PFSK-1 (cell line): ENCODE measurements at regions not wholly inside any gene's neighbourhood (a gene's known extent, or its start where the extent isn't known, plus 50 kb on each side); places are given as distances from the start of the nearest gene placed in this dataset.

ENCODE experiments used
- FOXP2 ChIP-seq: optimal IDR thresholded peaks from 2 replicates; pipeline ENCODE3; 2011; ENCODE audit warnings: borderline replicate concordance, control low read depth, inconsistent platforms; ENCODE audit not compliant: insufficient read depth; ENCODE audit errors: extremely low read length, extremely low read depth
- POLR2AphosphoS5 ChIP-seq: IDR thresholded peaks from 2 replicates; pipeline ENCODE4 v1.6.1; 2012; ENCODE audit warnings: low read depth, mild to moderate bottlenecking, control low read depth, low read length, moderate library complexity
- SIN3A ChIP-seq: IDR thresholded peaks from 2 replicates; pipeline ENCODE4 v1.6.1; 2012; ENCODE audit warnings: mild to moderate bottlenecking, low read length, moderate library complexity, borderline replicate concordance; ENCODE audit not compliant: insufficient read depth
- TAF1 ChIP-seq: IDR thresholded peaks from 2 replicates; pipeline ENCODE4 v1.6.1; 2012; ENCODE audit warnings: low read length, control low read depth, borderline replicate concordance; ENCODE audit not compliant: insufficient read depth
- TF ChIP-seq, protein P1 (sequence below), 2 experiments: IDR thresholded peaks; 2 replicates each; pipeline versions ENCODE4 v1.6.1 to v1.8.0; 2011 to 2012; ENCODE audit warnings: low read depth in 2 of 2, low read length in 2 of 2, control low read depth in 1 of 2, inconsistent platforms in 1 of 2, mild to moderate bottlenecking in 1 of 2, moderate library complexity in 1 of 2; ENCODE audit not compliant: insufficient read depth in 1 of 2

- TF ChIP-seq TAF1 (no peak), SIN3A (no peak), POLR2AphosphoS5 (no peak), FOXP2 (no peak)
- TF ChIP-seq, protein P1, sequence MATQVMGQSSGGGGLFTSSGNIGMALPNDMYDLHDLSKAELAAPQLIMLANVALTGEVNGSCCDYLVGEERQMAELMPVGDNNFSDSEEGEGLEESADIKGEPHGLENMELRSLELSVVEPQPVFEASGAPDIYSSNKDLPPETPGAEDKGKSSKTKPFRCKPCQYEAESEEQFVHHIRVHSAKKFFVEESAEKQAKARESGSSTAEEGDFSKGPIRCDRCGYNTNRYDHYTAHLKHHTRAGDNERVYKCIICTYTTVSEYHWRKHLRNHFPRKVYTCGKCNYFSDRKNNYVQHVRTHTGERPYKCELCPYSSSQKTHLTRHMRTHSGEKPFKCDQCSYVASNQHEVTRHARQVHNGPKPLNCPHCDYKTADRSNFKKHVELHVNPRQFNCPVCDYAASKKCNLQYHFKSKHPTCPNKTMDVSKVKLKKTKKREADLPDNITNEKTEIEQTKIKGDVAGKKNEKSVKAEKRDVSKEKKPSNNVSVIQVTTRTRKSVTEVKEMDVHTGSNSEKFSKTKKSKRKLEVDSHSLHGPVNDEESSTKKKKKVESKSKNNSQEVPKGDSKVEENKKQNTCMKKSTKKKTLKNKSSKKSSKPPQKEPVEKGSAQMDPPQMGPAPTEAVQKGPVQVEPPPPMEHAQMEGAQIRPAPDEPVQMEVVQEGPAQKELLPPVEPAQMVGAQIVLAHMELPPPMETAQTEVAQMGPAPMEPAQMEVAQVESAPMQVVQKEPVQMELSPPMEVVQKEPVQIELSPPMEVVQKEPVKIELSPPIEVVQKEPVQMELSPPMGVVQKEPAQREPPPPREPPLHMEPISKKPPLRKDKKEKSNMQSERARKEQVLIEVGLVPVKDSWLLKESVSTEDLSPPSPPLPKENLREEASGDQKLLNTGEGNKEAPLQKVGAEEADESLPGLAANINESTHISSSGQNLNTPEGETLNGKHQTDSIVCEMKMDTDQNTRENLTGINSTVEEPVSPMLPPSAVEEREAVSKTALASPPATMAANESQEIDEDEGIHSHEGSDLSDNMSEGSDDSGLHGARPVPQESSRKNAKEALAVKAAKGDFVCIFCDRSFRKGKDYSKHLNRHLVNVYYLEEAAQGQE (IDR thresholded peaks at IDR 0.05; ENCODE audit: insufficient read depth in 1 of 2, low read depth in 2 of 2, low read length in 2 of 2): no peak
Measured at GRCh38 chr7:16034353-16034752, 347.9 kb upstream of the MEOX2 start.

GRCh38 chr7:16033233-16033632 lies 346.8 kb upstream of the MEOX2 start:
- TF ChIP-seq POLR2AphosphoS5 (no peak), SIN3A (no peak), FOXP2 (no peak), TAF1 (no peak)
- TF ChIP-seq, protein P1 (IDR thresholded peaks at IDR 0.05; ENCODE audit: insufficient read depth in 1 of 2, low read depth in 2 of 2, low read length in 2 of 2): no peak

GRCh38 chr7:16028636-16029035 lies 342.2 kb upstream of the MEOX2 start:
- TF ChIP-seq, protein P1 (IDR thresholded peaks at IDR 0.05; ENCODE audit: insufficient read depth in 1 of 2, low read depth in 2 of 2, low read length in 2 of 2): no peak
- TF ChIP-seq TAF1 (no peak), FOXP2 (no peak), POLR2AphosphoS5 (no peak), SIN3A (no peak)

DNA sequence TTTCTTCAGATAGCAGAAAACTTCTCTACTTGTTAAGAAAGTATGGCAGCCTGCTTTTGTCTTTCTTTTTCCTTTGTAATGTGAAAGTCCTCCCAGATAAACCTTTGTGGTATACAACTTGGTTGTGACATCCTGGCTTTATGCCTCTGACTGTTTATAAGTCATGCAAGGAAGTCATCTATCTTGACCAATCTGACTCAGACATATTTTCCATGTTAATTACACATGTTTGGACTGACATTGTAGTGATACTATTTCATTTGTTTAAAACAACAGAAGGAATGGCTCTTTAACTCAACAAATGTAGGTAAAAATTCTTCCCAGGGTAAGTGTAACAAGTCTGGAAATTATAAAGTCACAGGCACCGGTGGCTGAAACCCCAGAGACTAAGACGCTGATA lies 341.6 kb upstream of the MEOX2 start:
- no peak for TF ChIP-seq SIN3A
- TF ChIP-seq, protein P1 (IDR thresholded peaks at IDR 0.05; ENCODE audit: insufficient read depth in 1 of 2, low read depth in 2 of 2, low read length in 2 of 2): no peak
- TF ChIP-seq FOXP2: no peak
- TF ChIP-seq POLR2AphosphoS5: no peak
- TF ChIP-seq TAF1: no peak

DNA sequence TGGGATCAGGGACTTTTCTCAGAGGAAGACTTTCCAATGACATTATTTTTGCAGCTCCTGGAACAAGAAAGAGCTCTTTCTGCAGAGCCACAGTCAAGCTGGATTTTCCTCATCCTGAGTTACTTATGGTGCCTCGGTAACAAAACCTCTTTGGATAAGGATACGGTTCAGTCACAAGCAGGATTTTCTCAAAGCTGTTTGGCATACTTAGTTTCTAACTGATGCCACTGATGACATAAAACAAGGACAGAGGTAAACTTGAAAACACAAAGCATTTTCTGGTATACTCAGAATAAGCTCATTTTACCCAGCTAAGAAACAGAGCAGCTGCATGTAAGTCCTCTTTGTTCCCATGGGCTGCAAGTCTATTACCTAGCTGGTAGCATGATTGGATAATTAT lies 340.9 kb upstream of the MEOX2 start:
- TF ChIP-seq POLR2AphosphoS5 (no peak), SIN3A (no peak), FOXP2 (no peak), TAF1 (no peak)
- TF ChIP-seq, protein P1 (IDR thresholded peaks at IDR 0.05; ENCODE audit: insufficient read depth in 1 of 2, low read depth in 2 of 2, low read length in 2 of 2): no peak
